ENCODE measurements at regions not wholly inside any gene's neighbourhood (a gene's known extent, or its start where the extent isn't known, plus 50 kb on each side); places are given as distances from the start of the nearest gene placed in this dataset.

DNA sequence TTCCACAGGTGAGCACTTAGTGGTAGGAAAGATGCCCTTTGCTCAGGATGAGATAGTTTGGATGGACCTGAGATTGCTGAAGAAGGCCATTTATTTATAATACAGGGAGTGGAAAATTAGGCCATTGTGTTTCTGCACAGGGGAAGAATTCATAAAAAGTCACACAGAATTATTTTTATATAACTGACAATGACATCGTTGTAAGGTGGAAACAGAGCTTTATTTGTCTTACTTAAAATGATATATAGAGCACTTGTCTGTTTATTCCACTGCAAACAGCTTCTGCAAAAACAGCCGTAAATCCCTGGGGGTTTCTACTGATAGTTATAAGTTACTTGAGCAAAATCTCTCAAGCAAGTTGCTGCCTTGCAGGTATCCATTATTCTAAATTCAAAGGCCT is 158.1 kb upstream of the ZNF521 start:
- no peak for TF ChIP-seq POLR2AphosphoS5 (IDR thresholded peaks at IDR 0.05; ENCODE audit: low read depth)
- TF ChIP-seq, protein P1, sequence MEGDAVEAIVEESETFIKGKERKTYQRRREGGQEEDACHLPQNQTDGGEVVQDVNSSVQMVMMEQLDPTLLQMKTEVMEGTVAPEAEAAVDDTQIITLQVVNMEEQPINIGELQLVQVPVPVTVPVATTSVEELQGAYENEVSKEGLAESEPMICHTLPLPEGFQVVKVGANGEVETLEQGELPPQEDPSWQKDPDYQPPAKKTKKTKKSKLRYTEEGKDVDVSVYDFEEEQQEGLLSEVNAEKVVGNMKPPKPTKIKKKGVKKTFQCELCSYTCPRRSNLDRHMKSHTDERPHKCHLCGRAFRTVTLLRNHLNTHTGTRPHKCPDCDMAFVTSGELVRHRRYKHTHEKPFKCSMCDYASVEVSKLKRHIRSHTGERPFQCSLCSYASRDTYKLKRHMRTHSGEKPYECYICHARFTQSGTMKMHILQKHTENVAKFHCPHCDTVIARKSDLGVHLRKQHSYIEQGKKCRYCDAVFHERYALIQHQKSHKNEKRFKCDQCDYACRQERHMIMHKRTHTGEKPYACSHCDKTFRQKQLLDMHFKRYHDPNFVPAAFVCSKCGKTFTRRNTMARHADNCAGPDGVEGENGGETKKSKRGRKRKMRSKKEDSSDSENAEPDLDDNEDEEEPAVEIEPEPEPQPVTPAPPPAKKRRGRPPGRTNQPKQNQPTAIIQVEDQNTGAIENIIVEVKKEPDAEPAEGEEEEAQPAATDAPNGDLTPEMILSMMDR (conservative IDR thresholded peaks at IDR 0.05; ENCODE audit: low read depth in 2 of 2) = no peak
- no peak for TF ChIP-seq EZH2 (IDR thresholded peaks at IDR 0.05; ENCODE audit: low read depth, unreplicated experiment)
- TF ChIP-seq, protein P2, sequence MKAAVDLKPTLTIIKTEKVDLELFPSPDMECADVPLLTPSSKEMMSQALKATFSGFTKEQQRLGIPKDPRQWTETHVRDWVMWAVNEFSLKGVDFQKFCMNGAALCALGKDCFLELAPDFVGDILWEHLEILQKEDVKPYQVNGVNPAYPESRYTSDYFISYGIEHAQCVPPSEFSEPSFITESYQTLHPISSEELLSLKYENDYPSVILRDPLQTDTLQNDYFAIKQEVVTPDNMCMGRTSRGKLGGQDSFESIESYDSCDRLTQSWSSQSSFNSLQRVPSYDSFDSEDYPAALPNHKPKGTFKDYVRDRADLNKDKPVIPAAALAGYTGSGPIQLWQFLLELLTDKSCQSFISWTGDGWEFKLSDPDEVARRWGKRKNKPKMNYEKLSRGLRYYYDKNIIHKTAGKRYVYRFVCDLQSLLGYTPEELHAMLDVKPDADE (IDR thresholded peaks at IDR 0.05) = no peak
- TF ChIP-seq, protein P3, sequence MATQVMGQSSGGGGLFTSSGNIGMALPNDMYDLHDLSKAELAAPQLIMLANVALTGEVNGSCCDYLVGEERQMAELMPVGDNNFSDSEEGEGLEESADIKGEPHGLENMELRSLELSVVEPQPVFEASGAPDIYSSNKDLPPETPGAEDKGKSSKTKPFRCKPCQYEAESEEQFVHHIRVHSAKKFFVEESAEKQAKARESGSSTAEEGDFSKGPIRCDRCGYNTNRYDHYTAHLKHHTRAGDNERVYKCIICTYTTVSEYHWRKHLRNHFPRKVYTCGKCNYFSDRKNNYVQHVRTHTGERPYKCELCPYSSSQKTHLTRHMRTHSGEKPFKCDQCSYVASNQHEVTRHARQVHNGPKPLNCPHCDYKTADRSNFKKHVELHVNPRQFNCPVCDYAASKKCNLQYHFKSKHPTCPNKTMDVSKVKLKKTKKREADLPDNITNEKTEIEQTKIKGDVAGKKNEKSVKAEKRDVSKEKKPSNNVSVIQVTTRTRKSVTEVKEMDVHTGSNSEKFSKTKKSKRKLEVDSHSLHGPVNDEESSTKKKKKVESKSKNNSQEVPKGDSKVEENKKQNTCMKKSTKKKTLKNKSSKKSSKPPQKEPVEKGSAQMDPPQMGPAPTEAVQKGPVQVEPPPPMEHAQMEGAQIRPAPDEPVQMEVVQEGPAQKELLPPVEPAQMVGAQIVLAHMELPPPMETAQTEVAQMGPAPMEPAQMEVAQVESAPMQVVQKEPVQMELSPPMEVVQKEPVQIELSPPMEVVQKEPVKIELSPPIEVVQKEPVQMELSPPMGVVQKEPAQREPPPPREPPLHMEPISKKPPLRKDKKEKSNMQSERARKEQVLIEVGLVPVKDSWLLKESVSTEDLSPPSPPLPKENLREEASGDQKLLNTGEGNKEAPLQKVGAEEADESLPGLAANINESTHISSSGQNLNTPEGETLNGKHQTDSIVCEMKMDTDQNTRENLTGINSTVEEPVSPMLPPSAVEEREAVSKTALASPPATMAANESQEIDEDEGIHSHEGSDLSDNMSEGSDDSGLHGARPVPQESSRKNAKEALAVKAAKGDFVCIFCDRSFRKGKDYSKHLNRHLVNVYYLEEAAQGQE (IDR thresholded peaks at IDR 0.05; ENCODE audit: unreplicated experiment) = no peak
- no peak for TF ChIP-seq EZH2phosphoT487 (IDR thresholded peaks at IDR 0.05; ENCODE audit: unreplicated experiment)
- TF ChIP-seq ZNF114 (CRISPR knock-in tag; IDR thresholded peaks at IDR 0.05) = no peak

Measured in GM23338 (cell line).